ENCODE measurements at regions not wholly inside any gene's neighbourhood (a gene's known extent, or its start where the extent isn't known, plus 50 kb on each side); places are given as distances from the start of the nearest gene placed in this dataset.

DNA sequence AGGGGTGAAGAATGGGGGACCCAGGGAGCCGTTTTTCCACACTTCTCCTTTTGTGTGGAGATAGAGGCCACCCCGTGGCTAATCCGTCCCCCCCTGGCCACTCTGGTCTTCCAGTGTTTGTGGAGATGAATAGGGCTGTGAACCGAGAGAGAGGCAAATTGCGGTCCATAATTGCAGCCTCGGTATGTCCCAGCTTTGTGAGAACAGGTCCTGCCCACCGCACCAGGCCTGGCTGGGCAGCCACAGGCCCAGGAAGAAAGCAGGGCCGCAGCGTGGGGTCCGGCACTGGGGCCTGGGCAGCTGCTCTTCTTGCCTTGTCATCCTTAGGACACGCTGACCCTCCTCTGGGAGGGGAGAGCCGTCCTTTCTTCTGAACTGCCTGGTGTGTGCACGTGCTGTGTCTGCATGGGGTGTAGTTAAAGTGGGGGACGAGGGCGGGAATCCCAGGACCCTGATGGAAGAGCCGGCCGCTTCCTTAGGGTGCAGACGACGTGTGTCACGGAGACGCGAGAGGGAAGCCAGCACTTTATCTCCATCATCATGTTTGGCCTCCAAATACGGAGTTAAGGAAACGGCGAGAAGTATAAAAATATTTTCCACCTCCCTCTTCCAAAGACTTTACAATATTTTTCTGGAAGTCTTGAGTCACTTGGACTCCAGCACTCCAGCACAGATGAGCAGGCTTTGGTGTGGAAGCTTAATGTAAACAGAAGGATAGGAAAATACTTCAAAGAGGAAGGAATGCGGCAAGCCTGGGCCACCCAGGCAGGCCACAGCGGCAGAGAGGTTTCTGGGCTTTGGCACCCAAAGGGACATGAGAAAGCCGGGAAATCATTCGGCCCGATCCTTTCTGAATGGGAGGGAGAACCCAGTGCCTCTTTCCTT, 1248.4 kb downstream of the BRD1 start:
- H3K4me1 ChIP-seq = peaks cover 0 to 13% (median 0%) of the 10 kb centered on the region in 12 donors
- H3K27me3 ChIP-seq = peaks cover 16 to 41% (median 28%) of the 10 kb centered on the region in 9 donors
- no peaks in the 10 kb centered on the region for H3K36me3 ChIP-seq
- WGBS, 4 donors = 58 to 64% (median 63%) methylated on average over 25 to 30 of the region's 30 CpGs
- H3K27ac ChIP-seq = no peak overlapping the region
- ATAC-seq (no peak), DNase-seq (peak in 2 of 5 donors; percentile 6 to 15)
- no peaks in the 10 kb centered on the region for H3K9me3 ChIP-seq
- no peak overlapping the region for H3K4me3 ChIP-seq
- TF ChIP-seq POLR2A (IDR thresholded peaks at IDR 0.05) = no peak
- TF ChIP-seq, protein P1, sequence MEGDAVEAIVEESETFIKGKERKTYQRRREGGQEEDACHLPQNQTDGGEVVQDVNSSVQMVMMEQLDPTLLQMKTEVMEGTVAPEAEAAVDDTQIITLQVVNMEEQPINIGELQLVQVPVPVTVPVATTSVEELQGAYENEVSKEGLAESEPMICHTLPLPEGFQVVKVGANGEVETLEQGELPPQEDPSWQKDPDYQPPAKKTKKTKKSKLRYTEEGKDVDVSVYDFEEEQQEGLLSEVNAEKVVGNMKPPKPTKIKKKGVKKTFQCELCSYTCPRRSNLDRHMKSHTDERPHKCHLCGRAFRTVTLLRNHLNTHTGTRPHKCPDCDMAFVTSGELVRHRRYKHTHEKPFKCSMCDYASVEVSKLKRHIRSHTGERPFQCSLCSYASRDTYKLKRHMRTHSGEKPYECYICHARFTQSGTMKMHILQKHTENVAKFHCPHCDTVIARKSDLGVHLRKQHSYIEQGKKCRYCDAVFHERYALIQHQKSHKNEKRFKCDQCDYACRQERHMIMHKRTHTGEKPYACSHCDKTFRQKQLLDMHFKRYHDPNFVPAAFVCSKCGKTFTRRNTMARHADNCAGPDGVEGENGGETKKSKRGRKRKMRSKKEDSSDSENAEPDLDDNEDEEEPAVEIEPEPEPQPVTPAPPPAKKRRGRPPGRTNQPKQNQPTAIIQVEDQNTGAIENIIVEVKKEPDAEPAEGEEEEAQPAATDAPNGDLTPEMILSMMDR (IDR thresholded peaks at IDR 0.05) = no peak
- intact Hi-C loops (cut with DNase I) = loop anchor here in 8 of 10 donors (5.0 to 10.0 kb wide), 6 partner anchors 726 to 1156 kb away; no protein-coding TSS in a partner anchor

DNA sequence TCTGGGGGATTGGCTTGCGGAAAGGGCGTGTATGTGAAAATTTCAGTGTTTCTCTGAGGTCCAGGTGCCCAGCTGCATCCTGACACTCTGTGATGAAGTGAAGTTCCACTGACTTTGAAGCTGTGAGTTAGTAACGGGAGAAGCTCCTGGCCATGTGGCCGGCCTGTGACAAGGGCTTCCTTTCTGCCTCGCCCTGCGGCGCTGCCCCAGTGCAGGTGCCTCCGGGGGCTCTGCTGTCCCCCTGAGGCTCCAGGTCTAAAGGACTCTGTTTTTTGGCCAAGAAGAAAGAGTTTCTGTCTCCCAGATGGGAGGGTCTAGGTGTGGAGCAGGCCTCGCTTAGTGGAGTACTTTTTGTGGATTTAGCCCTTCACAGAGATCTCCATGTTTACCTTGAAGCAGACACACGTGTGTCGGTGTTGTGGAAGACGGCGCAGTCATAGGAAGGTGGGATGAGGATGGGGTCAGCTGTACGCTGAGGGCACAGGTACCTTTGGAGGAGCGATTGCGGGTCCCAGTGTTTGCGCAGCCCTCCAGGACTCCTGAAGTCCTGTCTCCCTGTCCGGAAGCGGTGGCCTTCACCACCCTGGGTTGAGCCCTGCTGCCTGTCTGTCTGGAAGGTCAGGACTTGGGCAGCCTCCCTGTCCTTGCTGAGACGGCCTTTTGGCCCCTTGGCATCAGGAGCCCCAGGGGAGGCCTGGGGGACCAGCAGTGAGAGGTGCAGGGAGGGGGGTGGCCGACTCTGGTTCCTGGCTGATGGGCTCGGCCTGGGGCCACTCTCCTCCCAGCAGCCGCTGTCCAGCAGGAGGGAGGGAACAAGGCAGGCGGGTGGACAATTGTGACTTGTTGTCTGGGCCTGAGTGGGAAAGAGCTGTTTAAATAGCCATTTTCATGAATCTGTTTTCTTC, 1249.3 kb downstream of the BRD1 start:
- TF ChIP-seq POLR2A (IDR thresholded peaks at IDR 0.05) = no peak
- TF ChIP-seq, protein P1 (IDR thresholded peaks at IDR 0.05) = no peak
- no peaks in the 10 kb centered on the region for H3K9me3 ChIP-seq
- H3K4me3 ChIP-seq = no peak overlapping the region
- peak in 2 of 5 donors; percentile 18 to 39 for DNase-seq
- no peaks in the 10 kb centered on the region for H3K36me3 ChIP-seq
- peaks cover 0 to 13% (median 0%) of the 10 kb centered on the region in 12 donors for H3K4me1 ChIP-seq
- no peak overlapping the region for H3K27ac ChIP-seq
- peaks cover 17 to 47% (median 29%) of the 10 kb centered on the region in 9 donors for H3K27me3 ChIP-seq
- WGBS, 4 donors = 78 to 86% (median 81%) methylated on average over 21 to 24 of the region's 24 CpGs
- intact Hi-C loops (cut with DNase I) = loop anchor here in 8 of 10 donors (5.0 to 10.0 kb wide), 6 partner anchors 726 to 1156 kb away; no protein-coding TSS in a partner anchor
- no peak for ATAC-seq

DNA sequence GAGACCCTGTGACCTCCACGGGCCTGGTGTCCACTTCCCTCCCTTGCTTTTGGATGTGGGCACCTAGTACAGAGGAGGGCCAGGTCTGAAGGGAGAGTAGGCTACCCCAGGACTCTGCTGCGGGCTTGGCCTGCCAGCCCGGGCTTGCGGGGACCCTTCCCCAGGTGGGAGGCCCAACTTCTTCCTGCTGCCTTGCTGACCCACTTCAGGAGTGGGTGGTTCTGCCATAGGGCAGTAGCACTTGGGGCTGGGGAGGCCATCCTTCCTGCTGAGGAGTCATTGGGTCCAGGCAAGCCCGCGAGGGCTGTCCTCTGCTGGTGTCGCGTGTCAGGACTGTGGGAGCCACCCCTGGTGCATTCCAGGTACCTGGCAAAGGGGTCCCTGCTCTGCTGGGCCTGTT, 1250.0 kb downstream of the BRD1 start:
- peaks cover 0 to 13% (median 0%) of the 10 kb centered on the region in 12 donors for H3K4me1 ChIP-seq
- peak in 2 of 5 donors; percentile 15 to 40 for DNase-seq
- intact Hi-C loops (cut with DNase I) = loop anchor here in 9 of 10 donors (2.0 to 10.0 kb wide), 7 partner anchors 727 to 1157 kb away; no protein-coding TSS in a partner anchor
- no peak overlapping the region for H3K4me3 ChIP-seq
- WGBS, 4 donors = 67 to 82% (median 77%) methylated on average over 2 to 8 of the region's 8 CpGs
- H3K27me3 ChIP-seq = peaks cover 17 to 47% (median 29%) of the 10 kb centered on the region in 9 donors
- H3K9me3 ChIP-seq = no peaks in the 10 kb centered on the region
- ATAC-seq = no peak
- no peak overlapping the region for H3K27ac ChIP-seq
- H3K36me3 ChIP-seq = no peaks in the 10 kb centered on the region
- TF ChIP-seq, protein P1 (IDR thresholded peaks at IDR 0.05) = no peak
- no peak for TF ChIP-seq POLR2A (IDR thresholded peaks at IDR 0.05)

Measured in heart left ventricle (tissue), 16 donors.